T-helper 2 cell (primary cell): ENCODE measurements at regions not wholly inside any gene's neighbourhood (a gene's known extent, or its start where the extent isn't known, plus 50 kb on each side); places are given as distances from the start of the nearest gene placed in this dataset.
A peak's percentile ranks its signal among the peaks of the same experiment; 100 is the strongest.
"Not testable (repeated sequence)": the region's sequence is repeated elsewhere in the genome, so short reads cannot be mapped to it uniquely, and the experiment has no call there.

Experiments used
- DNase-seq, 5 experiments: peaks; one replicate each; pipeline versions ENCODE4 v3.0.0 to v3.0.0-alpha.2; 2012 to 2022

DNA sequence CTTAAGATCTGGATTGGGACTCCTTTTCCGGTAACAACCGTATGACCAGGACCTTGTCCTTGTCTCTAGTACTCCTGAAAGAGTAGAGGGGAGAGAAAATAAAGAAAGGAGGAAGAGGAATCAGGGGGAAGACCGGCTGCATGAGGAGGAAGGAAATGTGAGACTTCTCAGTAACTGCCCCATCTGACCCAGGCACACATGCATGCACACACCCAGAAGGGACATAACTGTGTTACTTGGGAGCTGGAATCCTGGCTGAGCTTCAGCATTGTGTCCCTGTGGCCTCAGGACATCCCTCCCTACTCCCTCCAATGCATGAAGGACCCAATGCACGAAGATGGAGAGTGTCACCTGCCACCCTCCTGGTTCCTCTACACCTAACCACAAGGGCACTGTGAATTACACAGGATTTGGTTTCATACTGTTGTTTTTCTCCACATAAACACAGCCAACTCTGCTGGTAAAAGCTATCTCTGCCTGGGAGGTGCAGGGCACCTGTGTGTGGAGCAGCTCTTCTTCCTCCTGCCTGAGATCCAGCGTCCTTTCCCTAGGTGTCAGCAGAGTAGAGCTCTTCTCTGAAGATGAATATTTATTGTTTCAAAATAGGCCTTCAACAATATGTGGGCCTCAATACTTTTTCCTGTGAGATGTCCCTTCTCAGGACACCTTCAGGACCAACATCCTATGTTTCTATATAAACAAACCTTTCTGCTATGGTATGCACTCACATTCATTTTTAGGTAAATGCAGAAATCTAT, 574.1 kb upstream of the ID2 start:
- DNase-seq = no peak

DNA sequence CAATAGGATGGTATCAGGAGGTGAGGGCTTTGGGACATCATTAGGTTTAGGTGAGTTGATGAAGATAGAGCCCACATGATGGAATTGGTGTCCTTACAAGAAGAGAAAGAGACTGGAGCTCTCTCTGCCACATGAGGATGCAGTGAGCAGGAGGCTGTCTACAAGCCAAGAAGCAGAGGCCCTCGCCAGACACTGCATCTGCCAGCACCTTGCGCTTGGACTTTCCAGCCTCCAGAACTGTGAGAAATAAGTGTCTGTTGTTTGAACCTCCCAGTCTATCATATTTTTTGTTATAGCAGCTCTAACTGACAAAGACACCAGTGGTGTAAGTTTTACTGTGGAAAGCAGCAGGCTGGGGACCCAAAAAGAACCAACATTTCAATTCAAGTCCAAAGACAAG, 571.1 kb upstream of the ID2 start:
- DNase-seq = no peak

DNA sequence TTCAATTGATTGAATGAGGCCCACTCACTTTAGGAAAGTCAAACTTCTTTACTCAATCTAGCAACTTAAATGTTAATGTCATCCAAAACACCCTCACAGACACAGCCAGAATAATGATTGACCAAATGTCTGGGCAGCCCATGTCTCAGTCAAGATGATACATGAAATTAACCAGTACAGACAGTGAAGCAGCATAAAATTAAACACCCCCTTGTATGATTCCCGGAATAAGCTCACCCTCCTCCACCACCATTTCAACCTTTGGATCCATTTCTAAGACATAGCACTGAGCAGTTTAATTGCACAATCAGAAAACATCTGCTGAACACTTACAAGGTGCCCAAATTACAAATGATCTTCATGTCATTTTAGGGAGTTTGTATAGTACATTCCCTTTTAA, 570.7 kb upstream of the ID2 start:
- DNase-seq = no peak

DNA sequence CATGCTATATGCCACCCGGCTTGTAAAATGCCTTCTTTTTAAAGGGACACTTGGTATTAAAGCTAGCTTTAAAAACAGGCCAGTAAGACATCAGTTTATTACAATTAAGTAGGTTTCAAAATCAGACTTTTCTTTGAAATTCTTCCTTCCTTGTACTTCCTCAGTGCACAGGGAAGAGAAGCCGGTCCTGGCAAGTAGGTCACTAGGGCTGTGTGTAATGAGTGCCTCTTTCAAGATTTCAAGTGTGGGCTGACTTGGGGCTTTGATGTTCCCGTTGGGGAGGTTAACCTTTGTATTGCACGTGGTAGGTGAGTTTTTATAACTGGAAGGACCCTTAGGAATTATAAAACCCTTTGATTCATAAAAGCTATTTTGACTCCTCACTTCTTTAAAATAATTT, 566.4 kb upstream of the ID2 start:
- DNase-seq = no peak

DNA sequence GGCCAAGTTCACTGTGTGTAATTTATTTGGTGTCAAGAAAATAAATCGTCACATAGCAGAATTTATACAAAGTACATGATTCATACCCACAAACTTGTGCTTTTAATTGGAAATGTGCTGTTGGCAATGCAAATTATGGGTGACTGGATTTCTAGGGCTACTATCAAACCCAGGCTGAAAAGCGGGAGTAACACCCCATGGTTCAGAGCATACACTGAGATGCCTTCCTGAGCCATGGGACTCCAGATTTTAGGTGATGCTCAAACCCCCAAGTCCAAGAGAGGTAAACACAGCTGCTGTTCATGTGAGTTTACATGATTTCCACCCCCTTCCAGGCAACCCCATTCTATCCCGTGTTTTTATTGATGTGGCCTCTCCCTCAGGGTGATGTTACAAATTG, 565.9 kb upstream of the ID2 start:
- DNase-seq = no peak

DNA sequence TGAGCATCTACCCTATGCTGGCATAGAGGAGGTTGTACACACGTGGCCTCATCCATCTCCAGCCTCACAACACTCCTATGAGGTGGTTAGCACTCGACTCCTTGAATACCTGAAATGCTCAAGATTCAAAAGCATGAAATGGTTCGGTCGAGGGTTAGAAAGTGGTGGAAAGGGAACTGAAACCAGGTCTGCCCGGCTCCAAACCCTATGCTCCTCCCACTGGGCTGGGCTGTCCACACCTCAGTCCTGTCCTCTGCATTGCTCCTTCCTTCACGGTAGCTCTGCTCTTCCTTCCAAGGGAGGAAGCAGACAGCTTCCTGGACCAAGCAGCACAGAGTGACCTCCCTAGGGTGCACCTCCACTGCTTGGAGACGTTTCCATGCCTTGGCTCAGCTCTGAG, 565.2 kb upstream of the ID2 start:
- DNase-seq = no peak

DNA sequence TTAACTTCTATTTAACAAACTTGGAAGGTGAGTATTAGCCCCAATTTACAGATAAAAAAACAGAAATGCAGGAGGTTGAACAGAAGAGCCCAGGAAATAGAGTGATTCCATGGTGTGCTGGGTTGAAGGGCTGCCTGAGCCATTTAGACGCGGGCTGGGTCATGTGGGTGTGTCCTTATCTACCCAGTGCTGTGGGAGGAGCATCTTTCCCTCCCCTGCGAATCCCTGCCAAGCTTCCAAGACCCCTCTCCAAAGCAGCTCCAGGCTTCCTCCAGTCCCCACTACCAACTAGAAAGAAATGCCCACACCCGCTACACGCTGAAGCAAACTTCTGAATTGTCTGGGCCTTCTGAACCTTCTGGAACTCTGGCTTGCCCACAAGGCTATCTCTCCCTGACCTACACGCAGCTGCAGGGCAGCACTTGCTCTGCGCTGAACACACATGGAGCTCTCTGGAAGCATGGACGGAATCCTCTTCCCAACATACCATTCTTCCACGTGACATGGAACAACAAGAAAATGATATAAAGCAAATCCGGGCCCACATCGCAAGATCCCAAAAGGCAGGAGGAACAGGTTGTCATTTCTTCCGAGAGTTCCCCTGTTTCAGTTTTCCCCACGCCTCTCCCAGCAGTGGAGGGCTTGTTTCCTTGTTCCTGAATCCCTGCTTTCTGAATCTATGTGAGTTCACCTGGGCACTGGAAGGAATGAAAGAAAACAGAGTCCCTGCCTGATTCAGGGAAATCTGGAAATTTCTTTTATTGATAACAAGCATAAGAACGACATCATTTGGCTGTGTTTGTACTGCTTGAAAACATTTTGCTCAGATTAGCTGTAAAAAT, 562.7 kb upstream of the ID2 start:
- DNase-seq = no peak

DNA sequence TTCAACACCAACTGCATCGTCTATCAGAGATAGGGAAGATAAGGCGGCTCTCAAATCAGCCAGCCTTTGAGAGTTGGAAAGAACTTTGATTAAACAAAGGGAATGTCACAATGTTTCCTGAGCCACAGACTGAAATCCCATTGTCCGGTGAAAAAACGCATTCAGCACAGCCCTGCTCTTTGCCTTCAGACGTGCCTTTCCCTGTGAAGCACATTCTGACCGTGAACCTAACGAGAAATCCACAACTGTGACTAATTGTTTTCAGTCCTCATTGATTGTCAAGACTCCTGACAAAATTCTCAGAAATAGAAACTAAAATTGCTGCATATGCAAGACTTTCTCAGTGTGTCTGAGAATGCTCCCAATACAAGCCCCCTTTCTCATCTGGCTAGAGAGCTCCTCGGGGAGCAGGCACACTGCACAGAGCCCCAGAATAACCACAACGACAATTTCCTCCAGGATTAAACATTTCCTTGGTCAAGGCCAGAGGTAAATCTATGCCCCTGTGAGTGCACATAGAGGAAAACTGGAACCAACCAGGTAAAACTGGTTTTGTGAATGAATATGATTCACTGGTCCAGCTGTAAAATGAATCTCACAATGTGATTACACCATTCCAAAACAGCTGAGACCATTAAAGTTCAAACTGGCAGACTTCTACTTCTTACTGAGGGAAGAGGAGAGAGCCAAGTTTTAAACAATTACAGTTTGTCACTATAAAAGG, 561.9 kb upstream of the ID2 start:
- DNase-seq = peak in 1 of 5 experiments; percentile 15

DNA sequence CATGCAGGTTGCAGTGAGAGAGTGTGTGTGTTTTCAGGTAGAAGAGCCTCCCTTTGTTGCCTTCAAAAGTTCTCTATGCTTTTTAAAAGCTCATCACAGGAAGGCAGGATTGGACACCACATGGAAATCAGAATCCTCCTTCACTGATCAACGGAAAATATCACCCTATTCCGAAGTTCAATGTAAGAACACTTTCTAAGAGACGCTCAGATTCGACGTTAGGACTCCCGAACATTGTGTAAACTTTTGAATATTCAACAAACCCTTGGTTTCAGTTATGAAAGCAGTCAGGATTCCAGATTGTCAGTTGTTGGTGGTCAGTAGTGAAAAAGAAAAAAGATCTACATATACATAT, 561.4 kb upstream of the ID2 start:
- DNase-seq = no peak

DNA sequence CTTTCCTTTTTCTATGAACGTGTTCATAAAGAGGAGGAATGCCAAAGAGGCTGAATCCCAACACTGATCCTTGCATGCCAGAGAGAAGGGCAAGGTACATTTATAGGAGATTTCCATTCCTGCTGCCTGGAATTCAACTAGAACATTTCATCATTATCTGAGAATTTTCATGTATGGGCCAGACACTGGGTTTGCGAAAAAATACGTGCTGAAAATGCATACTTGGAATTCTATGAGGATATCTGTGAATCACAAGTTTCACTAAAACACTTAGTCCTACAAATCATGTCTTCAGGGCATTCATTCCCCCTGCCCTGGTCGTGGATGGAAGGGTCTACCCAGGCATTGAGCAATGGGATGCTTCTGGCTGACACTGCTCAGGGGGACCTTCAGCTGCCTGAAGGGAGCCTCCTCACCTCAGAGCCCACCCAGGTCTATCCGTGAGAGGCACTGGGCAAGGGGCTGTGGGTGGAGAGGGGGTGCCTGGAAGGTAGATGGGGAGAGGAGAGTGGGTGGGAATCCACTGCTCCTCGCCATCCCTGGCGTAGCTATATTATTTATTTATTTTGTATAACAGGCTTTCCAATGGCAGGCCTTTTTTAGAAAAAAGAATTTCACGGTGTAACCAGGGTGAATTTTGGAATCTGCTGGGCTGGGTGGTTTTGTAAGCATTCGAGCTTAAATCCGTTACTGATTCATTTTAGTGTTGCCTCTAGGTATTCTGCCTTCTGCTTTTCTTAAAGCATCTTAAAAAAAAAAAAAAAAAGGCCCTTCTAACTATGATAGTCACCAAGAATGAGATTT, 560.6 kb upstream of the ID2 start:
- no peak for DNase-seq

DNA sequence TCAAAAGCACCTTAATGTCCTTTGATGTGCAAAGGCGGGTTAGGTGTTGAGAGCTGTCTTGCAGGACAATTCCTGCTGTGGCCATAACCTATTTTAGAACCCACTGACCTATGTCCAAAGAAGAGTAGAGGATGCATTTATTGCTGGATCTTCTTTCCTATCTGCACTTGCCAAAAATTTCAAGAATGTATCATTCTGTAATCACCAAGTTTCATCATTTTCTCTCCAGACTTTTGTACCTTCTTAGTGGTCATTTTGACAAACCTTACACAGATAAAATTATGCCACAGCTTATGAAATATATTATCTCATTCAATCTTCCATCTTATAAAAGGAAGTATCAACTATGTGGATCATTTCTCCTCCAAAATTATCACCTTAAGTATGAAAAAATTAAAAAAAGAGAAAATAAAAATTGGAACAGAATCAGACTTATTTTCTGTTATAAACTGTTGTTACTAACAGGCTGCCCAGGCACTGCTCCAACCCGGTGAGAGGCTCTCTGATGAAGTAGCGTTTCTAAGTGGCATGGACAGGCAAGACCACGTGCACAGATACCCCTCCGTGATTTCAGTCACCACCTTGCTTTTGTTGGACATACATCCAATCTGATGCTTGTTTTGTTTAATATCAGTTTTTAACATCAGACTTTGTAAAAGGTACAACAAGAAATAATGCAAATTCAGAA, 559.9 kb upstream of the ID2 start:
- no peak for DNase-seq

DNA sequence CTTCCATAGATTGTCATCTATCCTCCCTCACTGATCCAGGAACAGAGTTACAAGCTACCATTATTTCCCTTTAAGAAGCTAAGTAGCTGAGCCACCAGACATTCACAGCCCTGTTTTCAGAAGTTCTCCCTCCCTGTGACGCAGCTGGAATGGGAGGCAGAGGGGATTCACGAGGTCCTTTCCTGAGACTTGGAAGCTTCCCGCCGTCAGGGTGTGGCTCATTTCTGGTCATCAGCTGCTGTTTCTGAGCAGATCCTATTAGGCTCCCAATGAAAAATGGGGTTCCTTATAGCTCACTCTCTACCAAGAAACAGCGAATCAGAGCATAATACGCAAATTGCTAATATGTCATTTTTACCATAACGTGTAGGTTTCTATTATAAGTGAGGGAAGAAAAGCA, 559.3 kb upstream of the ID2 start:
- no peak for DNase-seq

DNA sequence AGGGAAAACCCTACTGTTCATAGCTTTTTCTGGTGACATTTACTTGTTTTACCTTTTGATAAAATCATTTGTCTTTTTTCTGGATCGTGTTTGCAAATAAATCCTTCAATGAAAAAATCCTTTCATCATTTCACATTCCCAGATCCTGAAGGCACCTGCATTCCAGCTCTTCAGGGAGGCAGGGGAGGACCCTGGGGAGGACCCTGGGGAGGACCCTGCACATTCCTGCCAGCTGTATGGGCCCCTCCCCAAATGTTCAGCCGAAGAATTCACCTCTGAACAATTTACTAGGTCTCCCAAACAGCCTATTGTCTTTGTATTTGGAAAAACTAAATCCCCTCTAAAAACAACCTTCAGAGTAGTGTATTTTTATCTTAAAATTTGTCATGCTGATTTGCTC, 558.4 kb upstream of the ID2 start:
- no peak for DNase-seq

DNA sequence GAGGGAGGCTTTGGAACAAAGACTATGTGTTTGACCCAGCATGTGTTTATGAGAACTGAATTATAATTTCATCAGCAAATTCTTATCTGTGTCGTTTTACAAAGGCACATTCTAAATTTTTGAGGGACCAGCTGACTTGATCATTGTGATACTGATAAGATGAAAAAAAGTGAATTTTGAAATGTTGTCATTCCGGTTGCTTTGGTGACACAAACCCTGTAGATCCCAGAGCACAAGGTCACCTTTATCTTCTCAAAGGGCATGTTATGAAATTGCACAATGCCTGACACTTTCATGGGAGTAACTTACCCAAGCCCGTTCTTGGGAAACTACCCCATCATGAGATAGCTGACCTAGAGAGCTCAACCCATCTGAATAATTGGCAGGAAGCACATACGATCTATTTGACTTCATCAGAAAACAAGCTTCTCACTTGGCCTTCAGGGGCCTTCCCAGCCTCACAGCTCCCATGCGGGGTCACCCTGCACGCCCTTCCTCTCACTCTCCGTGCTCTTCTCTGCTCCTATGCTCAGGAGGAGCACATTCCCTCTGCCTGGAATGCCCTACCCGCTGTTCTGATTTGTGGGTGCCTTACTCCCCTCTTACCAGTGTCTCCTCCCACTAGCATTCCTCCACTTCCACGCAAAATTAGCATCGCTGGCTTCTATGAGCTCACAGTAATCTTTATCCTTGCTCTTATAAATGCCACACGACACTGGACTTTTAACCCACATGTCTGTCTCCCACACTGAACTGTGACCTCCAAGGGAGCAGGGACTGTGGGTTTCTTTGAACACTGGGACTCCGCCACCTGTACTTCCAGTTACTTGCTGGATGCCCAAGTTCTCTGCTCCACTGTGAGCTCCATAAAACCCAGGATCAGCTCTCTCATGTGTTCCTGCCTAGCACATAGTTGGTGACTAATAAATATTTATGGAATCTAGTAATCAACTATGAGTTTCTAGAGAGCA, 555.8 kb upstream of the ID2 start:
- no peak for DNase-seq

DNA sequence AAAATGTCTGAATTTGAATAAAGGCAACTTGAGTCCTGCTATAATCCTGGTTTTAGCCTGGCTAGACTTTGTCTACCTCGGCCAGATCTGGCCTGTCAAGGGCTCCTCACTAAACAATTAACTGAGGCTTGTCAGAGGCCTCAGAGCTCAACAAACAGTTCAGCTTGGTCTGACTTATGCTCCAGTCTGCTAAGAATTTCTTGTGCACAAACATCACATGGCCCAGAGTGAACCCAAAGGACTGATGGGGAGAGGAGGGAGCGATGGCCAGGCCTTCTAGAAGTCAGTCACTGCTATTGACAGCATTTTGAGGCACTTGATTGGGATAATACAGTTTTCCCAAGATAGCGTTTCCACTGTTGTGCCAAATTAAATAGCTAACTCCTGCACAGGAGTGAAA, 555.1 kb upstream of the ID2 start:
- DNase-seq = no peak

DNA sequence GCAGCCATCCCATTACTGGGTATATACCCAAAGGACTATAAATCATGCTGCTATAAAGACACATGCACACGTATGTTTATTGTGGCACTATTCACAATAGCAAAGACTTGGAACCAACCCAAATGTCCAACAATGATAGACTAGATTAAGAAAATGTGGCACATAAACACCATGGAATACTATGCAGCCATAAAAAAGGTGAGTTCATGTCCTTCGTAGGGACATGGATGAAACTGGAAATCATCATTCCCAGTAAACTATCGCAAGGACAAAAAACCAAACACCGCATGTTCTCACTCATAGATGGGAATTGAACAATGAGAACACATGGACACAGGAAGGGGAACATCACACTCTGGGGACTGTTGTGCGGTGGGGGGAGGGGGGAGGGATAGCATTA, 550.4 kb upstream of the ID2 start:
- not testable (repeated sequence) for DNase-seq

DNA sequence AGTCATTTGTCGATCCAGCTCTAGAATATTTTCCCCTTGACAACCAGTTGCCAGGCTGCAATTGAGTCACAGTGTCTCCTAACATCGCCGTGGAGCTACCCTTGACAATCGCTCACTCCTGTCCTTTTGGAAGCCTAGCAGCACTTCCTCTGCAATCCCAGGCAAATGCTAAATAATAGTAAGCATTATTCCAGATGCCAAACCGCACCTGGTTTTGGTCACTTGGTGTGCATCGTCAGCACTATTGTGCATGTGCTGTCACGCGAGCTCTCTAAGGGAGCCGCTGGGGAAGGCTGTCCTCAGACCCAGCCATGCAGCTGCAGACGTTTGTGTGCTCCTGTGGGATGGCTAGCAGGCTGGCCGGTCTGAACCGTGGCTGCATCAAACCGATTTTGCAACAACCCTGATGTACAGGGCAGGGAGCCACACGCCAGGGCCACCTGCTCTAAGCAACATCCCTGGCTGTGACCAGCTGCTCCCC, 549.5 kb upstream of the ID2 start:
- no peak for DNase-seq

DNA sequence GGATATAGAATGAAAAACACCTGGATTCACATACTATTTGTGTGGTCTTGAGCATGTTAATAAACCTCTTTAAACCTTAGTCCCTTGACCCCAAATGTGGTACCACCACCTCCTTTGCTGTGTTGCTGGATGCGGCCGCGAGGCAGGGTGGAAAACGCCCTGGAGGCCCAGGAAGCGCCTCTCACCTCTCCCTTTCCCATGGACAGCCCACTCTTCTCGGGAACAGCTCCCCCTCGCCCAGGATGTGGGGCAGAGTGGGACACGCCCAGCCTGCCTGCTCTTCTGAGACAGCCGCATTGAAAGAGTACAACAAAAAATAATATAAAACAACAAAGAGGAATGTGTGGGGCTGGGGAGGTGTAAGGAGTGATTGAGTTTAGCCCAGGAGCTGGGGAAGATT, 549.0 kb upstream of the ID2 start:
- DNase-seq = no peak

DNA sequence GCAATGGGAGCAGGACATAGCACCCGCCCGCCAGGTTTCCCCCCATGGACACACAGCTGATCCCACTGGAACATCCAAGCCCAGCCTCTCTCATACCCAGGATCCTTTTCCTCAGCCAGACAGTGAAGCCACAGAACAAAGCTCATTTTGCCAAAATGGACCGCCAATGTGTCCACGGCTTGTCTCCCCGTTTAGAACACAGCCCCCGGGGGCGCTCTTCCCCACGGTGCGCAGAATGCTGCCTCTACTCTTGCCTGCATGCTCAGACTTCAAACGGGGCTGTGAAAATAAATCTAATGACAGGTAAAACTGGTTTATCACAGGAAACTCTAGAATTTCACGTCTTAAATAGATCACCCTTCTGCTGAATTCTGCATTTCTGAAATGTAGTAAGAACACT, 548.5 kb upstream of the ID2 start:
- DNase-seq = no peak

DNA sequence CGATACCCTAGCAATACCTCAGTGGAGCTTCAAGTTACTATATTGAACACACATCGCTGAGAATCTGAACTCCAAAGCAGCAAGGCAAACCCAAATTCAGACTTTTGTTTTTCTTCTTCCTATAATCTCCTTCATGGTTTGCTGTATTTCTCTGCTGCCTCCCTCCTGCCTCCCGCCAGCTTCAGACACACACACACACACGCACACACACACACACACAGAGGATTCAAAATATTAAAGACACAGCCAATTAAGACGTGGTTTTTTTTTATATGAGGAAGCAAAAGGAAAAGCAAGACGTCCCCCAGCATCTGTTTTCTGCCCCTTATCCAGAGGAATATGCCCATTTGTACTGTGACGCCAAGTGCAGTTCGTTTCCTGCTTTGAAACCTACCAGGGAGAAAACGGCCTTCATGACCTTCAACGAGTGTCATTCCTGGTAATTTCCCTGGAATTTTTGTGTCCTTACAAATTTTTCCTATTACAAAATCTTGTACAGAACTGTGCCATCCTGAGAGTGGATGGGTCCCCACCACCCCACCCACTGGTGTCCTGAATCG, 547.9 kb upstream of the ID2 start:
- DNase-seq = no peak
